Adrenal gland (tissue), 5 donors: ENCODE measurements at regions not wholly inside any gene's neighbourhood (a gene's known extent, or its start where the extent isn't known, plus 50 kb on each side); places are given as distances from the start of the nearest gene placed in this dataset.

Experiments
- CTCF ChIP-seq, 6 experiments: fragments of 450-650 bp in 4 of 6; fragments of 200-600 bp in 2 of 6; sonication (generic) in 1 of 6; IDR thresholded peaks; 1 replicate in 5 of 6; 2 replicates in 1 of 6; pipeline versions ENCODE4 v1.5.1 to v1.8.0; 2016 to 2021; ENCODE audit warnings: antibody characterized with exemption in 6 of 6, mild to moderate bottlenecking in 2 of 6, moderate library complexity in 1 of 6
- POLR2A ChIP-seq, 2 donors: fragments of 450-650 bp; IDR thresholded peaks; one replicate each; pipeline ENCODE4 v1.6.1; 2017; ENCODE audit warnings: antibody characterized with exemption in 2 of 2, mild to moderate bottlenecking in 2 of 2, moderate library complexity in 1 of 2
- donor health status: DM: no; HTN: no; CAD: no.

- TF ChIP-seq CTCF (IDR thresholded peaks at IDR 0.05), result no peak
- TF ChIP-seq POLR2A (IDR thresholded peaks at IDR 0.05), result no peak
These were observed 70.8 kb downstream of the TNP1 start for GRCh38 chr2:216789081-216789480.
